K562 (cell line): ENCODE measurements at regions not wholly inside any gene's neighbourhood (a gene's known extent, or its start where the extent isn't known, plus 50 kb on each side); places are given as distances from the start of the nearest gene placed in this dataset.

Experiments used
- ATAC-seq: fragments of 200-7000 bp; cut with Tn5 transposase; 3 replicates; pipeline ENCODE4 v1.9.1; 2020; ENCODE audit warnings: moderate library complexity
- BruUV-seq: library from RNA; stranded (reverse); fragments of 400-500 nt; replicated peaks from 2 replicates; lab custom pipeline; 2021; lab: Mats Ljungman, UMichigan
- CTCF ChIA-PET: fragments of 300-600 bp; formaldehyde crosslinking; extraction: SDS; loops from one replicate; lab custom pipeline; 2021; ENCODE audit warnings: low intra/inter-chr PET ratio; lab: Yijun Ruan, JAX
- POLR2A ChIA-PET: fragments of 300-600, 350-650 bp; sonication (Branson Sonifier 250); formaldehyde crosslinking; extraction: SDS; loops from one replicate; lab custom pipeline; 2021; ENCODE audit warnings: antibody characterized with exemption, inconsistent platforms; lab: Yijun Ruan, JAX
- DNase-seq, 4 experiments: peaks; one replicate each; pipeline versions ENCODE4 v3.0.0 to v3.0.0-alpha.2; 2011 to 2018; ENCODE audit warnings: low spot score in 3 of 4, mixed read lengths in 3 of 4; ENCODE audit errors: extremely low read depth in 1 of 4
- FAIRE-seq: peaks from 2 replicates; lab custom pipeline; 2011; peaks lifted over from hg19 to GRCh38; lab: Jason Lieb, UNC
- H2AFZ ChIP-seq: 2 replicates; pipeline ENCODE4 v1.6.0; 2011; ENCODE audit warnings: low read depth, low read length, control low read depth, inconsistent platforms
- H3K27ac ChIP-seq: fragments of 200-600 bp; 3 replicates; pipeline ENCODE4 v1.8.0; 2011; ENCODE audit warnings: low read depth, mild to moderate bottlenecking, control low read depth, inconsistent platforms, low read length, moderate library complexity, mixed read lengths; ENCODE audit errors: extremely low read depth
- H3K27me3 ChIP-seq, 2 experiments: fragments of 300-600 bp in 1 of 2; 2 replicates in 1 of 2; 3 replicates in 1 of 2; pipeline versions ENCODE4 v1.6.0 to v1.8.0; 2011; ENCODE audit warnings: inconsistent platforms in 2 of 2, low read length in 2 of 2, mild to moderate bottlenecking in 1 of 2, mixed read lengths in 1 of 2, moderate library complexity in 1 of 2; ENCODE audit not compliant: control insufficient read depth in 2 of 2, insufficient read depth in 2 of 2
- H3K36me3 ChIP-seq: fragments of 300-600 bp; 3 replicates; pipeline ENCODE4 v1.8.0; 2011; ENCODE audit warnings: mild to moderate bottlenecking, low read length, inconsistent platforms; ENCODE audit not compliant: control insufficient read depth, insufficient read depth
- H3K4me1 ChIP-seq, 2 experiments: fragments of 200-600 bp in 1 of 2; replicated peaks in 1 of 2; 2 replicates in 1 of 2; 3 replicates in 1 of 2; pipeline versions ENCODE4 v1.5.1 to v1.8.0; 2011; ENCODE audit warnings: inconsistent platforms in 2 of 2, low read length in 2 of 2, mild to moderate bottlenecking in 1 of 2, mixed read lengths in 1 of 2, moderate library complexity in 1 of 2; ENCODE audit not compliant: control insufficient read depth in 2 of 2, insufficient read depth in 2 of 2
- H3K4me2 ChIP-seq: 2 replicates; pipeline ENCODE4 v1.6.1; 2011; ENCODE audit warnings: low read length, control low read depth, inconsistent platforms, mixed read lengths; ENCODE audit not compliant: insufficient read depth
- H3K4me3 ChIP-seq: fragments of 200-600 bp; sonication (generic), shearing (Covaris generic); 2 replicates; pipeline ENCODE4 v1.5.1; 2016; ENCODE audit warnings: control low read depth, inconsistent platforms
- H3K79me2 ChIP-seq: fragments of 200-600 bp; 3 replicates; pipeline ENCODE4 v1.8.0; 2011; ENCODE audit warnings: low read length, inconsistent platforms; ENCODE audit not compliant: control insufficient read depth, insufficient read depth
- H3K9ac ChIP-seq, 2 experiments: 2 replicates each; pipeline versions ENCODE4 v1.6.0 to v1.6.1; 2011; ENCODE audit warnings: low read depth in 2 of 2, low read length in 2 of 2, control low read depth in 1 of 2, inconsistent platforms in 1 of 2, mild to moderate bottlenecking in 1 of 2, mixed read lengths in 1 of 2; ENCODE audit not compliant: insufficient read depth in 1 of 2
- H3K9me1 ChIP-seq: one replicate; pipeline ENCODE4 v1.6.0; 2011; ENCODE audit warnings: inconsistent platforms, mild to moderate bottlenecking, low read length, moderate library complexity; ENCODE audit not compliant: control insufficient read depth, insufficient read depth
- H3K9me3 ChIP-seq: replicated peaks from 2 replicates; pipeline ENCODE4 v1.5.1; 2011; ENCODE audit warnings: low read depth, low read length, inconsistent platforms; ENCODE audit not compliant: control insufficient read depth, insufficient read depth
- H4K20me1 ChIP-seq: replicated peaks from 2 replicates; pipeline ENCODE4 v1.6.1; 2011; ENCODE audit warnings: low read length, inconsistent platforms, mixed read lengths; ENCODE audit not compliant: control insufficient read depth, insufficient read depth
- CXXC5 ChIP-seq: fragments of 250-450 bp; sonication (Bioruptor Pico); IDR thresholded peaks from 2 replicates; pipeline ENCODE4 v1.8.0; 2022; ENCODE audit warnings: inconsistent platforms, mild to moderate bottlenecking, moderate library complexity
- FOXA3 ChIP-seq, 2 experiments: fragments of 450-650 bp in 1 of 2; sonication (generic) in 1 of 2; formaldehyde crosslinking; IDR thresholded peaks in 1 of 2; conservative IDR thresholded peaks in 1 of 2; 2 replicates each; pipeline versions ENCODE4 v1.4.0 to v1.8.0; 2020 to 2022; ENCODE audit warnings: mild to moderate bottlenecking in 2 of 2, missing genetic modification reagents in 1 of 2
- MYBL2 ChIP-seq, 2 experiments: fragments of 450-650 bp in 1 of 2; sonication (generic) in 1 of 2; formaldehyde crosslinking in 1 of 2; IDR thresholded peaks; 2 replicates each; pipeline versions ENCODE4 v1.6.1 to v1.8.1; 2017 to 2022; ENCODE audit warnings: borderline replicate concordance in 1 of 2, inconsistent platforms in 1 of 2, low read depth in 1 of 2, mild to moderate bottlenecking in 1 of 2, missing genetic modification reagents in 1 of 2, moderate library complexity in 1 of 2
- WGBS: fragments of 100-300 bp; shearing (Covaris generic); methylation state at CpG from one replicate; pipeline ENCODE4 v1.1.6; 2016; ENCODE audit warnings: low coverage, mixed read lengths; ENCODE audit not compliant: insufficient coverage; ENCODE audit errors: missing lambda C conversion rate; 5-methylcytosine and 5-hydroxymethylcytosine counted together
- in situ Hi-C: fragments of 300-500 bp; cut with MboI; formaldehyde crosslinking; loops from 4 replicates; pipeline ENCODE4 v1.15.0; 2018; ENCODE audit warnings: inconsistent platforms, mixed read lengths
- intact Hi-C: fragments of 100-400 bp; cut with micrococcal nuclease; formaldehyde crosslinking; loops from 2 replicates; pipeline ENCODE4 v1.14.2; 2022
- TF ChIP-seq, protein P1 (sequence below): fragments of 150-350 bp; conservative IDR thresholded peaks from 2 replicates; pipeline ENCODE4 v1.6.1; 2014; ENCODE audit warnings: low read length

DNA sequence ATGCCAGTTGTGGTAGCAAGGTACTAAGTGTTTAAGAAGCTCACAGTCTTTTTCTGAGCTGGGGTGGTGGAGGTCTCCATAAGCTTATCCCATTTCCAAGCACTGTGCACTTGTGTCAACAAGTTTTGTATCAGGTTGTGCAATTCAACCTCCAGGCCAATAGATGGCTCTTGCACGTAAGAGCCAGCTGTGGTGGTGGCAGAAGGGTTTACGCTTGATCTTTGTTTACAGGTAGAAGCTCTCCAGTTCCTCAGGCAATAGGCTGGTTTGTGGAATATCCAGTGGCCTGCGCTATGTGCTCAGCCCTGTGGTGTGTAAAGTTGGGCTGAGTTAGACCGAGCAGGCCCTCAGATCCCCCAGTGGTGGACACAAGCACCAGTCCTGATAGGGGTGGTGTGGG, 89.7 kb upstream of the CNTNAP5 start:
- TF ChIP-seq FOXA3 (CRISPR knock-in tag; conservative IDR thresholded peaks at IDR 0.05 in 1 of 2, IDR thresholded peaks at IDR 0.05 in 1 of 2) (no peak), CXXC5 (CRISPR knock-in tag) (no peak), MYBL2 (IDR thresholded peaks at IDR 0.05; ENCODE audit: low read depth) (no peak), MYBL2 (CRISPR knock-in tag; IDR thresholded peaks at IDR 0.05; ENCODE audit: borderline replicate concordance) (no peak)
- TF ChIP-seq, protein P1, sequence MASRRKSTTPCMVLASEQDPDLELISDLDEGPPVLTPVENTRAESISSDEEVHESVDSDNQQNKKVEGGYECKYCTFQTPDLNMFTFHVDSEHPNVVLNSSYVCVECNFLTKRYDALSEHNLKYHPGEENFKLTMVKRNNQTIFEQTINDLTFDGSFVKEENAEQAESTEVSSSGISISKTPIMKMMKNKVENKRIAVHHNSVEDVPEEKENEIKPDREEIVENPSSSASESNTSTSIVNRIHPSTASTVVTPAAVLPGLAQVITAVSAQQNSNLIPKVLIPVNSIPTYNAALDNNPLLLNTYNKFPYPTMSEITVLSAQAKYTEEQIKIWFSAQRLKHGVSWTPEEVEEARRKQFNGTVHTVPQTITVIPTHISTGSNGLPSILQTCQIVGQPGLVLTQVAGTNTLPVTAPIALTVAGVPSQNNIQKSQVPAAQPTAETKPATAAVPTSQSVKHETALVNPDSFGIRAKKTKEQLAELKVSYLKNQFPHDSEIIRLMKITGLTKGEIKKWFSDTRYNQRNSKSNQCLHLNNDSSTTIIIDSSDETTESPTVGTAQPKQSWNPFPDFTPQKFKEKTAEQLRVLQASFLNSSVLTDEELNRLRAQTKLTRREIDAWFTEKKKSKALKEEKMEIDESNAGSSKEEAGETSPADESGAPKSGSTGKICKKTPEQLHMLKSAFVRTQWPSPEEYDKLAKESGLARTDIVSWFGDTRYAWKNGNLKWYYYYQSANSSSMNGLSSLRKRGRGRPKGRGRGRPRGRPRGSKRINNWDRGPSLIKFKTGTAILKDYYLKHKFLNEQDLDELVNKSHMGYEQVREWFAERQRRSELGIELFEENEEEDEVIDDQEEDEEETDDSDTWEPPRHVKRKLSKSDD, result no peak
- 0% methylated on average over 3 of the region's 4 CpGs for WGBS

More for the DNA sequence above, 89.7 kb upstream of the CNTNAP5 start:
- Histone ChIP-seq H3K27ac (no peak overlapping the region), H3K9ac (no peak overlapping the region), H4K20me1 (no peaks in the 10 kb centered on the region), H3K4me3 (no peak overlapping the region), H3K27me3 (no peaks in the 10 kb centered on the region), H3K9me3 (peaks cover 2% of the 10 kb centered on the region; the same call in 1 of the 2 replicates), H3K4me1 (no peaks in the 10 kb centered on the region), H3K9me1 (no peaks in the 10 kb centered on the region), H3K79me2 (no peaks in the 10 kb centered on the region), H2AFZ (no peak overlapping the region), H3K36me3 (no peaks in the 10 kb centered on the region), H3K4me2 (no peak overlapping the region)
- FAIRE-seq, result no peak
- in situ Hi-C loops, result no loop called here
- BruUV-seq, result no TSS peak
- DNase-seq, result no peak
- no peak for ATAC-seq
- ChIA-PET CTCF (no interaction called here), POLR2A (no interaction called here)
- intact Hi-C loops, result no loop called here
